ENCODE measurements at regions not wholly inside any gene's neighbourhood (a gene's known extent, or its start where the extent isn't known, plus 50 kb on each side); places are given as distances from the start of the nearest gene placed in this dataset.

DNA sequence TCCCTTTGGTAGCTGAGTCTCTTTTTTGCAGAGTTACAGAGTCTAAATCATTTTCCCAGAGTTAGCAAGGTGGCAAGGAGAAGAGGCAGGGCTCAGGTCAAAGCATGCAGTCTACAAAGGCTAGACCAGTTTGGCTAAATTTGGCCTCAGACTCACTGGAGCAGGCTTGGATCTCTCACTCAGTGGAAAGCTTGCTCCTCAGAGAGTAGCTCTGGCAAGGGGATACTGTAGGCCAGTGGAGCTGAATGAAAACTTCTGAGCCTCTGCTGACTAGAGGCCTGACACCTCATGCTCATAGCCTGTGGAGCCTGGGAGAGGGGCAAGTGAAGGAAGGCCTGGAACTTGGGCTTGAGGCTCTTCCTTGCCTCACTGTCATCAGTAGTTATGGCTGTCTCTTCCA, 101.0 kb downstream of the MOBP start:
- TF ChIP-seq, protein P1, sequence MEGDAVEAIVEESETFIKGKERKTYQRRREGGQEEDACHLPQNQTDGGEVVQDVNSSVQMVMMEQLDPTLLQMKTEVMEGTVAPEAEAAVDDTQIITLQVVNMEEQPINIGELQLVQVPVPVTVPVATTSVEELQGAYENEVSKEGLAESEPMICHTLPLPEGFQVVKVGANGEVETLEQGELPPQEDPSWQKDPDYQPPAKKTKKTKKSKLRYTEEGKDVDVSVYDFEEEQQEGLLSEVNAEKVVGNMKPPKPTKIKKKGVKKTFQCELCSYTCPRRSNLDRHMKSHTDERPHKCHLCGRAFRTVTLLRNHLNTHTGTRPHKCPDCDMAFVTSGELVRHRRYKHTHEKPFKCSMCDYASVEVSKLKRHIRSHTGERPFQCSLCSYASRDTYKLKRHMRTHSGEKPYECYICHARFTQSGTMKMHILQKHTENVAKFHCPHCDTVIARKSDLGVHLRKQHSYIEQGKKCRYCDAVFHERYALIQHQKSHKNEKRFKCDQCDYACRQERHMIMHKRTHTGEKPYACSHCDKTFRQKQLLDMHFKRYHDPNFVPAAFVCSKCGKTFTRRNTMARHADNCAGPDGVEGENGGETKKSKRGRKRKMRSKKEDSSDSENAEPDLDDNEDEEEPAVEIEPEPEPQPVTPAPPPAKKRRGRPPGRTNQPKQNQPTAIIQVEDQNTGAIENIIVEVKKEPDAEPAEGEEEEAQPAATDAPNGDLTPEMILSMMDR (IDR thresholded peaks at IDR 0.05; ENCODE audit: poor library complexity, severe bottlenecking) = no peak
- TF ChIP-seq EZH2 (IDR thresholded peaks at IDR 0.05; ENCODE audit: borderline replicate concordance, insufficient read depth, low read length, poor library complexity, severe bottlenecking) = no peak

Data from neural cell (in vitro differentiated cells).